ENCODE measurements at regions not wholly inside any gene's neighbourhood (a gene's known extent, or its start where the extent isn't known, plus 50 kb on each side); places are given as distances from the start of the nearest gene placed in this dataset.

GRCh38 chr3:176787506-176787905 lies 409.8 kb downstream of the TBL1XR1 start:
- H3K9me3 Mint-ChIP-seq, result no peaks in the 10 kb centered on the region
- peak overlapping the region; percentile 73 for H3K27ac Mint-ChIP-seq (ENCODE audit: unreplicated experiment)
- H3K4me3 Mint-ChIP-seq, result no peak overlapping the region
- no peak for TF ChIP-seq CTCF (conservative IDR thresholded peaks at IDR 0.05)
- no peaks in the 10 kb centered on the region for H3K36me3 Mint-ChIP-seq (ENCODE audit: low read depth)
- no peak for DNase-seq (ENCODE audit: low read depth, low spot score)
- peaks cover 4% of the 10 kb centered on the region for H3K4me1 Mint-ChIP-seq
- H3K27me3 Mint-ChIP-seq (ENCODE audit: low read depth), result no peaks in the 10 kb centered on the region

- Mint-ChIP-seq H3K36me3 (ENCODE audit: low read depth) (no peaks in the 10 kb centered on the region), H3K9me3 (no peaks in the 10 kb centered on the region), H3K4me3 (no peak overlapping the region), H3K4me1 (peaks cover 16% of the 10 kb centered on the region), H3K27me3 (ENCODE audit: low read depth) (no peaks in the 10 kb centered on the region), H3K27ac (ENCODE audit: unreplicated experiment) (no peak overlapping the region)
- DNase-seq (ENCODE audit: low read depth, low spot score), result no peak
- no peak for TF ChIP-seq CTCF (conservative IDR thresholded peaks at IDR 0.05)
Measured at GRCh38 chr3:176785171-176785570, 412.1 kb downstream of the TBL1XR1 start.

- DNase-seq (ENCODE audit: low read depth, low spot score), result no peak
- Mint-ChIP-seq H3K36me3 (ENCODE audit: low read depth) (no peaks in the 10 kb centered on the region), H3K27ac (ENCODE audit: unreplicated experiment) (peak overlapping the region; percentile 40), H3K4me3 (no peak overlapping the region), H3K9me3 (no peaks in the 10 kb centered on the region), H3K27me3 (ENCODE audit: low read depth) (no peaks in the 10 kb centered on the region), H3K4me1 (peaks cover 18% of the 10 kb centered on the region)
- TF ChIP-seq CTCF (conservative IDR thresholded peaks at IDR 0.05), result no peak
Measured at GRCh38 chr3:176780766-176781165, 416.5 kb downstream of the TBL1XR1 start.

GRCh38 chr3:176776622-176777175 lies 420.6 kb downstream of the TBL1XR1 start:
- Mint-ChIP-seq H3K9me3 (peaks cover 11% of the 10 kb centered on the region), H3K27me3 (ENCODE audit: low read depth) (no peaks in the 10 kb centered on the region), H3K36me3 (ENCODE audit: low read depth) (peaks cover 8% of the 10 kb centered on the region), H3K27ac (ENCODE audit: unreplicated experiment) (no peak overlapping the region), H3K4me3 (no peak overlapping the region), H3K4me1 (peaks cover 14% of the 10 kb centered on the region)
- DNase-seq (ENCODE audit: low read depth, low spot score), result no peak
- TF ChIP-seq CTCF (conservative IDR thresholded peaks at IDR 0.05), result no peak

- no peak overlapping the region for H3K27ac Mint-ChIP-seq (ENCODE audit: unreplicated experiment)
- H3K36me3 Mint-ChIP-seq (ENCODE audit: low read depth), result peaks cover 8% of the 10 kb centered on the region
- TF ChIP-seq CTCF (conservative IDR thresholded peaks at IDR 0.05), result no peak
- no peaks in the 10 kb centered on the region for H3K4me1 Mint-ChIP-seq
- no peak overlapping the region for H3K4me3 Mint-ChIP-seq
- H3K27me3 Mint-ChIP-seq (ENCODE audit: low read depth), result no peaks in the 10 kb centered on the region
- H3K9me3 Mint-ChIP-seq, result peaks cover 16% of the 10 kb centered on the region
- DNase-seq (ENCODE audit: low read depth, low spot score), result no peak
Measured at GRCh38 chr3:176769547-176770190, 427.6 kb downstream of the TBL1XR1 start.

All from neural crest cell (in vitro differentiated cells).